Spinal cord (tissue), 9 donors: ENCODE measurements at regions not wholly inside any gene's neighbourhood (a gene's known extent, or its start where the extent isn't known, plus 50 kb on each side); places are given as distances from the start of the nearest gene placed in this dataset.

Source experiments
- DNase-seq, 6 donors: peaks; one replicate each; pipeline versions ENCODE4 v3.0.0 to v3.0.0-alpha.2; 2013 to 2015; ENCODE audit warnings: low spot score in 6 of 6, low read depth in 4 of 6
- H3K27ac ChIP-seq: one replicate; pipeline ENCODE4 v1.5.1; 2013; ENCODE audit warnings: low read depth, low read length, control low read depth
- H3K27me3 ChIP-seq: one replicate; pipeline ENCODE4 v1.6.1; 2013; ENCODE audit warnings: low read length; ENCODE audit not compliant: control insufficient read depth, insufficient read depth
- H3K36me3 ChIP-seq: one replicate; pipeline ENCODE4 v1.6.1; 2013; ENCODE audit warnings: low read length; ENCODE audit not compliant: control insufficient read depth, insufficient read depth
- H3K4me1 ChIP-seq: one replicate; pipeline ENCODE4 v1.6.1; 2013; ENCODE audit warnings: low read length; ENCODE audit not compliant: control insufficient read depth, insufficient read depth
- H3K4me3 ChIP-seq: one replicate; pipeline ENCODE4 v1.5.1; 2013; ENCODE audit warnings: low read depth, low read length, control low read depth
- H3K9me3 ChIP-seq: one replicate; pipeline ENCODE4 v1.6.1; 2013; ENCODE audit warnings: low read length; ENCODE audit not compliant: control insufficient read depth, insufficient read depth
- WGBS: methylation state at CpG from one replicate; pipeline ENCODE4 v1.1.5; 2013; ENCODE audit warnings: missing lambda C conversion rate; ENCODE audit not compliant: insufficient coverage; 5-methylcytosine and 5-hydroxymethylcytosine counted together
- donor health status: healthy.

DNA sequence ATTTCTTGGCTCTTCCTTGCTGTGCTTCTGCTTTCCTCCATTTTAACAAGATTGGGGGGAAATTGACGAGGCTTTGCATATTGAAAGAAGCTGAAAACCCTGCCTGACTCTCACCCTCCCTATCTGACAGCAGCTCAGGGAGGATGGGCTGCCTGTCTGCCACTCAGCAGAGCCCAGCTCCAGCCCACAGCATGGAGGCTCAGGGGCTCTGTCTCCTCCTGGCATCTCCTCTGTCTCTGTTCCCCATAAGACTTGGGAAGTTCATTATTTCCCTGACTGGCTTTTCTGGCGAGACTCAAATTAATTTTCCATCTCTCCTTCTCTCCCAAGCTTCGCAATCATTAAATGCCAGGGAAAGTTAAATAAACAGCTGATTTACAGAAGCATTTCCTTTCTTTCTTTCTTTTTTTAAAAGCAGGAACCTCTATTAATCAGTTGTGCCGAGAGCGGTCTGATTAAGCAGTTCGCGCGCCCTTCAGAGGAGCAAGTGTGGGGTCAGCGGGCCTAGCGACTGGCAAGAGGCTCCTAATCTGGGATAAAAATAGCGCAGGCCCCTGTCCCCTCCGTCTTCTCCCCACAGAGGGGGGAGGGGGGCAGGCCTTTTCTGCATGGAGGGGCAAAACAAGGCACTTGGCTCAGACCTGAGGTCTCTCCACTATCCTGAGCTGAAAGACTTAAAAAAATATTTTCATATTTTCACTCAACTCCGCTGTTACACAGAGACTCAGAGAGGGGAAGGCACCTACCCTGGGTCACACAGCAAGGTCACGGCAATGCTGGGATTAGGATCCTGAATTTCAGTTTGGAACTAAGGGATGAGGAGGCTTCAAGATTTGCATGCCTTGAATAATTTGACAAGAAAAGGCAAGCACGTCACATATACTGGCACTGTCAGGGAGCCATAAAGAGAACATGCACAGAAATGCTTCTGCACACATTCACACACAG, 170.4 kb downstream of the ACTL8 start:
- Histone ChIP-seq H3K4me1 (peaks cover 29% of the 10 kb centered on the region), H3K27me3 (peaks cover 8% of the 10 kb centered on the region), H3K4me3 (no peak overlapping the region), H3K9me3 (no peaks in the 10 kb centered on the region), H3K27ac (no peak overlapping the region), H3K36me3 (no peaks in the 10 kb centered on the region)
- 50% methylated on average over 4 of the region's 15 CpGs for WGBS
- peak in 2 of 6 donors; percentile 23 to 54 for DNase-seq

DNA sequence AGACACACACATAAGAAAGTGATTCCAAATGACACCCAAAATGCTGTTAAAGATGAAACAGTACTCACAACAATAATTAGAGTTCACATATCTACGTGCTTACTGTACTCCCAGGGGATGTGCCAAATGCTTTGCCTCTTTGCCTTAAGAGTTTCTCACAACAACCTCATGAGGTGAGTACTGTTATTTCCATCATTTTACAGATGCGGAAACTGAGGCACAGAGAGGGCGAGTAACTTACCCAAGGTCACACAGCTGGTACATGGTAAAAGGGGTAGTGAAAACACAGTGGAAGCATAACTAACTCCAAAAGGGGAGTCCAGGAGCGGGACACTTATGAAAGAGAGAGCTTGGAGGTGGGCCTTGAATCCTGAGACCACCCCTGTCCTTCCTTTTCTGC, 171.8 kb downstream of the ACTL8 start:
- 100% methylated on average over 1 of the region's 4 CpGs for WGBS
- no peak for DNase-seq
- H3K4me3 ChIP-seq: no peak overlapping the region
- H3K9me3 ChIP-seq: no peaks in the 10 kb centered on the region
- peaks cover 2% of the 10 kb centered on the region for H3K27me3 ChIP-seq
- no peak overlapping the region for H3K27ac ChIP-seq
- H3K4me1 ChIP-seq: peaks cover 29% of the 10 kb centered on the region
- H3K36me3 ChIP-seq: no peaks in the 10 kb centered on the region

DNA sequence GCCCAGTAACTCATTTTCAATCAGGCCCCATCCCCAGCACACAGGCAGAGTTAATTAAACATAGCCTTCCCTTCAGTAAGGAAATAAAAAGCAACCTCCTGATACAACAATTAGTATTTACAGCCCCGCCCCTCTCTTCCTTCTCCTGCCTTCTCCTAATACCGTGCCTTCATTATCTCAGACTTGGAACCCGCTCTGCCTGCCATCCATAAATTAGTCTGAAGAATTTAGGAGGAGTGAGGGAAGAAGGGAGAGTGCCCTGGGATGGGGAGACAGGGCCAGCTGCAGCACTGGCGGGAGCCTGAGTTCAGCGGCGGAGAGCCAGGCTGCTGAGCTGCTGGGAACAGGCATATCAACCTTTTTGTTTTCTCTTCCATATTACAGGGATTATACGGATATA, 172.8 kb downstream of the ACTL8 start:
- WGBS: no CpG with 5 or more reads among the region's 7 CpGs
- peak in 2 of 6 donors; percentile 69 to 77 for DNase-seq
- no peak overlapping the region for H3K4me3 ChIP-seq
- no peaks in the 10 kb centered on the region for H3K9me3 ChIP-seq
- H3K27ac ChIP-seq: no peak overlapping the region
- peaks cover 29% of the 10 kb centered on the region for H3K4me1 ChIP-seq
- H3K27me3 ChIP-seq: no peaks in the 10 kb centered on the region
- no peaks in the 10 kb centered on the region for H3K36me3 ChIP-seq

DNA sequence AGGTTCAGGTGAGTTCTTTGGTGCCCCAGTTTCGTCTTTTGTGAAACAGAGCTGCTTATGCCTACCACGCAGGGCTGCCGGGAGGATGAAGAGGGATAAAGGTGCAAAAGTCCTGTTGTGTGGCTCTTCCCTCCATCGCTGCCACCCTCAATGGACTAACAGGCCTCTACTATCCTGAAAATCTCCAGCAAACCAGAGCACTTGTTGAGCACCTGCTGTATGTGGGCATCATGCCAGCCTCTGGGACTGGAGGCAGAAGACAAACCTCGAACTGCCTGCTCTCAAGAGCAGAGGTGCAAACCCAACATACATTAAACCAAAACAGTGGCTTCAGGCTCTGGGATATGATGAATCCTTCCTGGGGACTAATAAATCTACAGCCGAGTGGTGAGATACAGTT, 174.1 kb downstream of the ACTL8 start:
- 83% methylated on average over 4 of the region's 6 CpGs for WGBS
- Histone ChIP-seq H3K27ac (no peak overlapping the region), H3K36me3 (no peaks in the 10 kb centered on the region), H3K9me3 (no peaks in the 10 kb centered on the region), H3K4me3 (no peak overlapping the region), H3K4me1 (peaks cover 29% of the 10 kb centered on the region), H3K27me3 (no peaks in the 10 kb centered on the region)
- DNase-seq: peak in 1 of 6 donors; percentile 30

DNA sequence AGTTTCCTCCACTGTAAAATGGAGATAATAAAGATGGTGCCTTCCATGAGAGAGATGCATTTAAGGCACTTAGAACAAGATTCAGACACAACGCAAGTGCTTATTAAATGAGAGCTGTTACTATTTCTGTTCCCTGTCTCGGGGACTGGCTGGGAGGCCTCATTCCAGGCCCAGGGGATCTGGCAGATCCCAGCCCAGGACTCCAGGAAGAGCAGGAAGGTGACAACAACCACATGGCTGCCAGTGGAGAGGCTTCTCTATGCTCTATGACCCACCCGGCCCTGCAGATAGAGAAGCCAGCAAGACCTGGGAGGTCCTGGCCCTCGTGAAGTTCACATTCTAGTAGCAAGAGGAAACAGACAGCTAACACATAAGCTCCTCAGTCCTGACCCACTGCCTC, 175.5 kb downstream of the ACTL8 start:
- H3K27me3 ChIP-seq: no peaks in the 10 kb centered on the region
- no peak for DNase-seq
- 92% methylated on average over 4 of the region's 4 CpGs for WGBS
- no peak overlapping the region for H3K27ac ChIP-seq
- no peaks in the 10 kb centered on the region for H3K36me3 ChIP-seq
- H3K4me1 ChIP-seq: peaks cover 26% of the 10 kb centered on the region
- H3K4me3 ChIP-seq: no peak overlapping the region
- no peaks in the 10 kb centered on the region for H3K9me3 ChIP-seq

DNA sequence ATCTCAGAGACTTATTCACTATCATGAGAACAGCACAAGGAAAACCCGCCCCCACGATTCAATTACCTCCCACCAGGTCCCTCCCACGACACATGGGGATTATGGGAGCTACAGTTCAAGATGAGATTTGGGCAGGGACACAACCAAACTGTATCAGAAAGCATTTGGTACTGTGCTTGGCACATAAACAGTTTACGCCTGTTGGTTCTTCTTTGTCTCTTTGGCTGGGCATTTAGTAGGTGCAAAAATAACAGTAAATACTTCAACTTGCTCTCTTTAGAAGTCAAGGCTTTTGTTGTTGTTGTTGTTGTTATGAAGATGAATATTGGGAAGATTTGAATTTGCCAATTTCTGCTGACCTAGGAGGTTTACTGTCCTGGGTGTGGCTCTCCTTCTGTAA, 175.4 kb upstream of the IGSF21 start:
- H3K27me3 ChIP-seq: no peaks in the 10 kb centered on the region
- WGBS: 76% methylated on average over 3 of the region's 4 CpGs
- no peak for DNase-seq

DNA sequence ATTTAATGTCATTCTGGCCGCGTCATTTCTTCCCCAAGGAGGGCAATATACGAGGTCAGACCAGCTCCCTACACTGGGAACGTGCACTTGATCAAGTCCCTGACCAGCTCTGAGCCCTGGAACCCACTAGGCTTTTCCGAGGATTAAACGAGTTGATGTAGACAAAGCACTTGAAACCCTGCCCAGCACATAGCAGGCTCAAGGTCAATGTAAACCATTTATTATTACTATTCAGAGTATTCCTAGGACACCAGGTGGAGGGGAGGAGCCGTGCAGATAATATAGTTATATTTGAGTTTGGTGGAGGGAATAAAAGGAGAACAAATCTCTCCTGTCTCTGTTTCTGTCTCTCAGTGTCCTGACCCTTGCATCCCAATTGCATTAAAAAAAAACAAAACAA, 174.1 kb upstream of the IGSF21 start:
- Histone ChIP-seq H3K27ac (no peak overlapping the region), H3K36me3 (no peaks in the 10 kb centered on the region), H3K4me3 (no peak overlapping the region), H3K9me3 (no peaks in the 10 kb centered on the region), H3K4me1 (peaks cover 11% of the 10 kb centered on the region), H3K27me3 (no peaks in the 10 kb centered on the region)
- 73% methylated on average over 4 of the region's 7 CpGs for WGBS
- peak in 1 of 6 donors; percentile 38 for DNase-seq

More for the DNA sequence above, 175.4 kb upstream of the IGSF21 start:
- Histone ChIP-seq H3K27ac (no peak overlapping the region), H3K4me3 (no peak overlapping the region), H3K9me3 (no peaks in the 10 kb centered on the region), H3K4me1 (peaks cover 22% of the 10 kb centered on the region), H3K36me3 (no peaks in the 10 kb centered on the region)

DNA sequence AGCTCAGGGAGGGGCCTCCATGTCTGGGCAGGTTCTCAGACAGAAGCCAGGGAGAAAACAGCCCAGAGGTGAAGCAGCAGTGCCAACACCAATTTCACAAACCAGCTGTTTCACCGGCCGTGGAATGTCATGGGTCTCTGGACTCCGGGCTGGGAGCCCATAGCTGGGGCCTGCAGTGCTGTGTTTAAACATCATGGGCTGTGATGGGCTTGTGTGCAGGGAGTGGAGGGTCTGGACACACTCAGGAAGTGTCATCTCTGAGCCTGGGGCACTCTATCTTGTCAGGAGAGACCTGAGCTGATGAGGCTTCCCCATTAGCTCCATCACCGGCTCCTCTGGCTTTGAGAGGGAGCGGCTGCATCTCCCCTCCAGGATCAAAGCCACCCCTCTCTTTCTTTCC, 173.6 kb upstream of the IGSF21 start:
- no peak for DNase-seq
- Histone ChIP-seq H3K4me3 (no peak overlapping the region), H3K27ac (no peak overlapping the region), H3K27me3 (no peaks in the 10 kb centered on the region), H3K4me1 (peaks cover 11% of the 10 kb centered on the region), H3K36me3 (no peaks in the 10 kb centered on the region), H3K9me3 (no peaks in the 10 kb centered on the region)
- no CpG with 5 or more reads among the region's 5 CpGs for WGBS

DNA sequence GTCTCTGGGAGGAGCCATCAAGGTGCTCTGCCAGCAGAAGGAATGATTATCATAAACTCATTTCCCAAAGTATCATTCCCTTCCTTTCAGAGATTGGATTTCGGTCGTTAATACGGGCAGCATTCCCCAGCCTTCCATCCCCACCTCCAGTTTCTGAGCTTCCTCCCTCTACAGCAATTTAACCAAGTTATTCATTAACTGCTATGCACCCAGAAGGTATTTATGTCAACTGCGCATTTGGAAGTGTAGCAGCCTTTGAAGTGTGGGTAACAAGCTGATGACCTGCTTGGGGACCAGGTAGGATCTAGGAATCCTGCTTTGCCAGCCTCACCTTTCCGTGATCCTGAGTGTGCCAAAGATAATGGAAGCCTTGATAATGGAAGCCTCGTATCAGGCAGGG, 172.4 kb upstream of the IGSF21 start:
- 65% methylated on average over 6 of the region's 6 CpGs for WGBS
- H3K27me3 ChIP-seq: no peaks in the 10 kb centered on the region
- H3K27ac ChIP-seq: no peak overlapping the region
- no peak overlapping the region for H3K4me3 ChIP-seq
- no peak for DNase-seq
- H3K4me1 ChIP-seq: peaks cover 10% of the 10 kb centered on the region
- H3K36me3 ChIP-seq: no peaks in the 10 kb centered on the region
- no peaks in the 10 kb centered on the region for H3K9me3 ChIP-seq
